ENCODE measurements at regions not wholly inside any gene's neighbourhood (a gene's known extent, or its start where the extent isn't known, plus 50 kb on each side); places are given as distances from the start of the nearest gene placed in this dataset.
A peak's percentile ranks its signal among the peaks of the same experiment; 100 is the strongest.

DNA sequence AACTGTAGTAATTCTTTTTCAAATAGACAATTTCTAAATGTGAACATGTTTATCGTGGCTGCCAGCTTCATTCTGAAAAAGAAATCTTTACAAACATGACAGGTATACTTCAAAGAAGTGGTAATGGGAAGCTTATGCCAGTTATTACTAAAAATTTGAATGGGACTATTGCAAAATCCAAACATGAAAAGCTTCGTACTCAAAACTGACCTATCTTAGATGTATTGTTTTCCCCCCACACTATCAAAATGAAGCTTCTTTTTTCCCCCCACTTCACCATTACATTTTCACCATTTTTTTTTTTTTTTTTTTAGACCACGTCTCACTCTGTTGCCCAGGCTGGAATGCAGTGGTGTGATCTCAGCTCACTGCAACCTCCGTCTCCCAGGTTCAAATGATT is 50.4 kb upstream of the SERTAD2 start:
- no peak for DNase-seq

- no peak for DNase-seq
Measured at GRCh38 chr2:64704996-64705395, 51.3 kb upstream of the SERTAD2 start.

DNA sequence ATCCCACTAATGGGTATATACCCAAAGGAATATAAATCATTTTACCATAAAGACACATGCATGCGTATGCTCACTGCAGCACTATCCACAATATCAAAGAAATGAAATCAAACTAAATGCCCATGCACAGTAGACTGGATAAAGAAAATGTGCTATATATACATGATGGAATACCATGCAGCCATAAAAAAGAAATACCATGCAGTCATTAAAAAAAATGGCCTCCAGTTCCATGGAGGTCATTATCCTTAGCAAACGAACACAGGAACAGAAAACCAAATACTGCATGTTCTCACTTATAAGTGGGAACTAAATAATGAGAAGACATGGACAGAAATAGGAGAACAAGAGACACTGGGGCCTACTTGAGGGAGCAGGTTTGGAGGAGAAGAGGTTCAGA is 53.6 kb upstream of the SERTAD2 start:
- DNase-seq: no peak

GRCh38 chr2:64708829-64709228 is 55.1 kb upstream of the SERTAD2 start:
- no peak for DNase-seq

DNA sequence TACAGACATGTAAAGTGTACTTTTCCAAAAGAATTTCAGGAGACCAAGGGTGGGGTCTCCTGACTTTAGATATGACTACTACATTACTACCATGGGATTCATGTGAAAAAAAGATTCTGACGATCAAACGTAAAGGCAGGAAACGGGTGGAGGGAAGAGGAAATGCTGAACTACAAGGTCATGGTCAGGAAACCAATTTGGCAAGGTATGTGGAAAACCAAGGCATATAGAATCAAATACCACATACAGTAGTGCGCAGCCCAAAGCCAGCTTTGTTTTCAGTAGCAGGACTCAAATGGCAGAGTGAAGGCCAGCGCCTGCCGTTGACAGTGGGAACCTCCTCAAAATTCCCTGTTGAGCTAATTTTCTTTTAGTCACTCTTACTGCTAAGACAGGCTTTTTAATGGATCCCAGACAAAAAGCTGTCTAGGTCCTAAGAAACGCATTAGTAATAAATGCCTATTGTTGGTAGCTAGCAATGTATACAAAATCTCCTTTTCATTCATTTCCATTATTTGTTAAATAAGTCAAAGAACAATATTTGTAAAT is 57.6 kb upstream of the SERTAD2 start:
- no peak for DNase-seq

- no peak for DNase-seq
Measured at GRCh38 chr2:64713686-64714085, 60.0 kb upstream of the SERTAD2 start.

- no peak for DNase-seq
Measured at GRCh38 chr2:64716569-64716968, 62.9 kb upstream of the SERTAD2 start.

DNA sequence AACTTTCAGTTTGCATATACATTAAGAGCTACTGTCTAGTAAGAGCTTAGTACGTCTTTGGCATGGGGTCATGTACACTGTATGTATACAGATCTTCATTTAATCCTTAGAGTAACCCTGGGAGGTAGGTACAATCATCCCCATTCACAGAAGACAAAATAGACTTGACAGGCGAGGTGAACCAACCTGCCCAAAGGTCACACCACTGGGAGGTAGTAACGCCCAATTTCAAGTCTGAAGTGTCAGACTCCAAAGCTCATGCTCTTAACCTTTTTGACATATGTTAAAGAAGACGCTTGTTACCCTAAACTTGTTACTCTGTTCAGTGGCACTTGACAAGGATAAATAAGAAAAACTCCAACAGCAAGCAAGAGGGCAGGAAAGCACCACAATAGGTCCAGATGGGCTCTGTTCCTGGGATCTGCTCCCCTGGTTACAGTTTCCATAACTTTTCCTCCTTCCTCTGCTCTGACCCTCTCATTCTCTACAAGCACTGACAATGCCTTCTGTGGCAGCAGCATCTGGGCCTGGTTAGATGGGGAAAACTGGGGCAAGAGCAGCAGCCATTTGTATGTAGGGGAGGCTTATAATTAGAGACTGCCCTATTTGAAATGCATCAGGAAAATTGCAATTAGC is 64.7 kb upstream of the SERTAD2 start:
- no peak for DNase-seq

GRCh38 chr2:64720535-64721319 is 67.0 kb upstream of the SERTAD2 start:
- DNase-seq: no peak

DNA sequence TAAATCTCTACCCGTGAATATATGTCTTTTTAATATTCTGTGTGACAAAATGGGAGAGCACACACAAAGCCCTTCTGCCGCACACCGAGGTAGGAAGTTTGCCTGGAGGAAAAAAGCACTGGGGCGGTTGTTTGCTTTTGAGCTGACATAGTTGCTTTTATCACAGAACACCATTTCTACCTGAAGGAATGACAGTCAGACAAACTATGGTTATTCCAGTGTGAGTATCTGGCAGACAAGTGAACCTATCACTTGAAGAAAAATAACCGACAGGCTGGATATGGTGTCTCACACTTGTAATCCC is 67.6 kb upstream of the SERTAD2 start:
- no peak for DNase-seq

- DNase-seq: no peak
Measured at GRCh38 chr2:64722291-64723044, 68.8 kb upstream of the SERTAD2 start.

GRCh38 chr2:64727013-64727767 is 73.5 kb upstream of the SERTAD2 start:
- no peak for DNase-seq

GRCh38 chr2:64727843-64728463 is 74.2 kb upstream of the SERTAD2 start:
- no peak for DNase-seq

GRCh38 chr2:64730551-64731262 is 77.0 kb upstream of the SERTAD2 start:
- DNase-seq: peak; percentile 93

GRCh38 chr2:64731263-64731643 is 77.5 kb upstream of the SERTAD2 start:
- no peak for DNase-seq

GRCh38 chr2:64731746-64732145 is 78.0 kb upstream of the SERTAD2 start:
- DNase-seq: no peak

- DNase-seq: no peak
Measured at GRCh38 chr2:64732146-64732545, 78.4 kb upstream of the SERTAD2 start.

- DNase-seq: no peak
Measured at GRCh38 chr2:64735504-64735903, 81.8 kb upstream of the SERTAD2 start.

DNA sequence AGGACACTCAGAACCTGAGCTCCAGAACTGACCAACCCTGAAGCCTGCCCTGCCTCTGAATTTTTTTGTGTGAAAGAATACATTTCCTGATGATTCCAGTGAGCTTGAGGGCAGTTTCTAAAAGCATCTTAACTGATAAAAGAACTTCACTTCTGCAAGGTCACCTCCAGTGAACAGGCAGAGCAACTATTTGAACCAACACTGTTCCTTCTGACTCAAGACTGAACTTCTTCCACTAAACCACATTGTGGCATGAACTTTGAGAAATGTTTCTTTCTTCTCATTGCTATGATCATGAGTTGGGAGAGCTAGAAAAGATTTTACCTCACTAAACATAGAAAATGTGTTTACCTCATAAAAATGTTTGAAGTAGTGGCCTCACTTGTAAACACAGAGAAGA is 83.8 kb upstream of the SERTAD2 start:
- DNase-seq: no peak

DNA sequence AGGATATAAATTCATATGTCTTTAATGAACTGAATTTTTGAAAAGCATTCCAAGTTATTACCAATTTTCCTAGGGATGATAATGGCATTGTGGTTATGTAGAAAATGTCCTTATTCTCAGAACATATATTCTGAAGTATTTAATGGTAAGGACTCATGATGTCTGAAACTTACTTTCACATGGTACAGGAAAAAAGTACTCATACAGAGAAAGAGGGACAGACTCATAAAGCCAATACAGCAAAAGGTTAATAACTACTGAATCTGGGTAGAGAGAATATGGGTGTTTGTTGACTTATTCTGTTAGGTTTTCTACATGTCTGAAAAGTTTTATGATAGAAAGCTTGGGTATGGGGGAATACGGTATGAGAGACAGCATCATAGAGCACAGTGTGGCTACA is 84.3 kb upstream of the SERTAD2 start:
- no peak for DNase-seq

GRCh38 chr2:64742678-64743077 is 89.0 kb upstream of the SERTAD2 start:
- no peak for DNase-seq

GRCh38 chr2:64743739-64744330 is 90.1 kb upstream of the SERTAD2 start:
- DNase-seq: no peak
